Breast epithelium (tissue), 4 donors: ENCODE measurements at regions not wholly inside any gene's neighbourhood (a gene's known extent, or its start where the extent isn't known, plus 50 kb on each side); places are given as distances from the start of the nearest gene placed in this dataset.

Experiments
- DNase-seq, 2 donors: peaks; one replicate each; pipeline ENCODE4 v3.0.0-alpha.2; 2019; ENCODE audit warnings: low spot score in 2 of 2
- H3K27ac ChIP-seq, 2 donors: fragments of 200-600 bp; sonication (generic) in 1 of 2; one replicate each; pipeline ENCODE4 v1.5.1; 2016 to 2019; ENCODE audit warnings: mild to moderate bottlenecking in 1 of 2
- H3K27me3 ChIP-seq, 2 donors: fragments of 200-600 bp; sonication (generic) in 1 of 2; one replicate each; pipeline versions ENCODE4 v1.5.1 to v1.6.0; 2017 to 2019; ENCODE audit warnings: control low read depth in 1 of 2, mild to moderate bottlenecking in 1 of 2
- H3K36me3 ChIP-seq: fragments of 200-600 bp; one replicate; pipeline ENCODE4 v1.5.1; 2019
- H3K4me1 ChIP-seq, 2 donors: fragments of 200-600 bp; sonication (generic); one replicate each; pipeline ENCODE4 v1.5.1; 2016 to 2019; ENCODE audit warnings: control low read depth in 1 of 2
- H3K4me3 ChIP-seq, 3 donors: fragments of 200-600 bp; sonication (generic); 1 replicate in 2 of 3; 2 replicates in 1 of 3; pipeline ENCODE4 v1.5.1; 2016 to 2019; ENCODE audit warnings: mild to moderate bottlenecking in 3 of 3, moderate library complexity in 2 of 3
- H3K9me3 ChIP-seq, 2 donors: fragments of 200-600 bp; sonication (generic) in 1 of 2; one replicate each; pipeline ENCODE4 v1.5.1; 2016 to 2019; ENCODE audit warnings: control low read depth in 1 of 2
- CTCF ChIP-seq, 3 donors: fragments of 450-650 bp; IDR thresholded peaks; one replicate each; pipeline ENCODE4 v1.5.1; 2016 to 2017; ENCODE audit warnings: antibody characterized with exemption in 3 of 3, mild to moderate bottlenecking in 3 of 3, moderate library complexity in 3 of 3
- POLR2A ChIP-seq: fragments of 450-650 bp; IDR thresholded peaks from one replicate; pipeline ENCODE4 v1.6.1; 2016; ENCODE audit warnings: antibody characterized with exemption, mild to moderate bottlenecking, moderate library complexity
- POLR2AphosphoS5 ChIP-seq, 3 donors: sonication (generic); formaldehyde crosslinking; IDR thresholded peaks; one replicate each; pipeline ENCODE4 v1.6.1; 2017; ENCODE audit warnings: antibody characterized with exemption in 3 of 3
- intact Hi-C: fragments of 100-400 bp; cut with DNase I; formaldehyde crosslinking; loops from one replicate; pipeline ENCODE4 v1.15.1; 2023; ENCODE audit warnings: low total_unique reads

- DNase-seq: no peak
- Histone ChIP-seq H3K4me1 (no peaks in the 10 kb centered on the region), H3K27me3 (no peaks in the 10 kb centered on the region), H3K9me3 (no peaks in the 10 kb centered on the region), H3K36me3 (no peaks in the 10 kb centered on the region), H3K27ac (no peak overlapping the region), H3K4me3 (no peak overlapping the region)
- TF ChIP-seq POLR2A (no peak), CTCF (IDR thresholded peaks at IDR 0.05) (no peak), POLR2AphosphoS5 (IDR thresholded peaks at IDR 0.05) (no peak)
- intact Hi-C loops: no loop called here
These were observed 518.9 kb downstream of the PREX1 start for GRCh38 chr20:48308882-48309281.

GRCh38 chr20:48308232-48308781 is 519.5 kb downstream of the PREX1 start:
- no peak overlapping the region for H3K4me3 ChIP-seq
- TF ChIP-seq POLR2AphosphoS5 (IDR thresholded peaks at IDR 0.05): no peak
- no peak overlapping the region for H3K27ac ChIP-seq
- DNase-seq: no peak
- H3K9me3 ChIP-seq: no peaks in the 10 kb centered on the region
- H3K27me3 ChIP-seq: no peaks in the 10 kb centered on the region
- H3K4me1 ChIP-seq: no peaks in the 10 kb centered on the region
- intact Hi-C loops: no loop called here
- H3K36me3 ChIP-seq: no peaks in the 10 kb centered on the region

GRCh38 chr20:48307277-48307676 is 520.5 kb downstream of the PREX1 start:
- DNase-seq: no peak
- Histone ChIP-seq H3K27me3 (no peaks in the 10 kb centered on the region), H3K4me3 (no peak overlapping the region), H3K4me1 (no peaks in the 10 kb centered on the region), H3K9me3 (no peaks in the 10 kb centered on the region), H3K27ac (no peak overlapping the region), H3K36me3 (no peaks in the 10 kb centered on the region)
- intact Hi-C loops: no loop called here
- no peak for TF ChIP-seq POLR2AphosphoS5 (IDR thresholded peaks at IDR 0.05)
- no peak for TF ChIP-seq POLR2A
- no peak for TF ChIP-seq CTCF (IDR thresholded peaks at IDR 0.05)

GRCh38 chr20:48302844-48303542 is 517.7 kb upstream of the SULF2 start:
- Histone ChIP-seq H3K27me3 (no peaks in the 10 kb centered on the region), H3K4me3 (no peak overlapping the region), H3K27ac (no peak overlapping the region), H3K4me1 (no peaks in the 10 kb centered on the region), H3K9me3 (no peaks in the 10 kb centered on the region), H3K36me3 (no peaks in the 10 kb centered on the region)
- intact Hi-C loops: no loop called here
- TF ChIP-seq POLR2AphosphoS5 (IDR thresholded peaks at IDR 0.05) (no peak), POLR2A (no peak), CTCF (IDR thresholded peaks at IDR 0.05) (no peak)
- DNase-seq: no peak

- Histone ChIP-seq H3K4me3 (no peak overlapping the region), H3K36me3 (no peaks in the 10 kb centered on the region), H3K27me3 (no peaks in the 10 kb centered on the region), H3K27ac (no peak overlapping the region), H3K4me1 (no peaks in the 10 kb centered on the region), H3K9me3 (no peaks in the 10 kb centered on the region)
- TF ChIP-seq POLR2A: no peak
- no peak for TF ChIP-seq POLR2AphosphoS5 (IDR thresholded peaks at IDR 0.05)
- TF ChIP-seq CTCF (IDR thresholded peaks at IDR 0.05): no peak
- DNase-seq: no peak
- intact Hi-C loops: no loop called here
These were observed 516.9 kb upstream of the SULF2 start for GRCh38 chr20:48302149-48302548.
